Cardiac septum (tissue), 1 donor: ENCODE measurements at regions not wholly inside any gene's neighbourhood (a gene's known extent, or its start where the extent isn't known, plus 50 kb on each side); places are given as distances from the start of the nearest gene placed in this dataset.
A peak's percentile ranks its signal among the peaks of the same experiment; 100 is the strongest.

Experiments
- DNase-seq: peaks from one replicate; pipeline ENCODE4 v3.0.0-alpha.2; 2020; ENCODE audit warnings: low spot score
- intact Hi-C: fragments of 100-400 bp; cut with DNase I; formaldehyde crosslinking; loops from one replicate; pipeline ENCODE4 v1.14.0; 2022
- microRNA-seq: library from miRNA; unstranded; fragments of <30 nt; microRNA quantifications from one replicate; pipeline ENCODE4 v1.2.0, GENCODE V29; 2020
- donor health status: DM: no; HTN: no; CAD: no.

DNA sequence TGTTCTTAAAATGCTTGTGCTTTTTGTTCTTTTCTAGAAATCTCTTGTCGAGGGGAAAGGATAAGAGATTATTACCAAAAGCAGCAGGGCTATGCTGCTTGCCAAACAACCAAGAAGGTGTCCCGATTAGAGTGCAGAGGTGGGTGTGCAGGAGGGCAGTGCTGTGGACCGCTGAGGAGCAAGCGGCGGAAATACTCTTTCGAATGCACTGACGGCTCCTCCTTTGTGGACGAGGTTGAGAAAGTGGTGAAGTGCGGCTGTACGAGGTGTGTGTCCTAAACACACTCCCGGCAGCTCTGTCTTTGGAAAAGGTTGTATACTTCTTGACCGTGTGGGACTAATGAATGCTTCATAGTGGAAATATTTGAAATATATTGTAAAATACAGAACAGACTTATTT lies 81.5 kb upstream of the PACRGL start:
- no peak for DNase-seq
- intact Hi-C loops = no loop called here

- intact Hi-C loops = no loop called here
- DNase-seq = no peak
Observed at GRCh38 chr4:20621476-20621875, 78.8 kb upstream of the PACRGL start.

GRCh38 chr4:20622701-20623100 lies 77.6 kb upstream of the PACRGL start:
- intact Hi-C loops = no loop called here
- DNase-seq = no peak

- no peak for DNase-seq
- intact Hi-C loops = no loop called here
Observed at GRCh38 chr4:20623939-20624338, 76.3 kb upstream of the PACRGL start.

DNA sequence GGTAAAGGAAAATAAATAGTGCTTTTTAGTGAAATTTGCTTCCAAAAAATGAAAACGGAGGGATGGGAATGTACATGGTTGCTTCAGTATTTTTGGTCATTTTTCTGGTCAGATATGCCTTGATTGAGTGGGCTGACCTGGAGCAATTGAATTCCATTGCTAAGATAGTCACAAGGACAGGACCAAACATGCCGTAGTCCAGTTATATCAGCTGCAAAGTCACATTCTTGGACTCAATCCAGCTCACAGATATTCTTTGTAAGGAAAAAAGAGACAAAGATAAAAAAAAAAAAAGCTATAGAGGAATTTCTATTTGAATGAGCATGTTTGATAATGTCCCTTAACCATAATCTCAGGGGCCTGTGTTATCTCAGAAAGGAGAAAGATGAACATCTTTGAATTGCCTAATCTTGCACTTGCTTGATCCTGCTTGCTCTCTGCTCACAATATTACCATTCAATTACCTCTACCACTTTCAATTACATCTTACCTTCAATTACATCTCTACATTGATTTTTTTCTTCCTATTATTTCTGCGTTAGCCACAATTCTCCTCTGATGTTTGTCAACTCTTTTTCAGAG lies 75.4 kb upstream of the PACRGL start:
- no peak for DNase-seq

DNA sequence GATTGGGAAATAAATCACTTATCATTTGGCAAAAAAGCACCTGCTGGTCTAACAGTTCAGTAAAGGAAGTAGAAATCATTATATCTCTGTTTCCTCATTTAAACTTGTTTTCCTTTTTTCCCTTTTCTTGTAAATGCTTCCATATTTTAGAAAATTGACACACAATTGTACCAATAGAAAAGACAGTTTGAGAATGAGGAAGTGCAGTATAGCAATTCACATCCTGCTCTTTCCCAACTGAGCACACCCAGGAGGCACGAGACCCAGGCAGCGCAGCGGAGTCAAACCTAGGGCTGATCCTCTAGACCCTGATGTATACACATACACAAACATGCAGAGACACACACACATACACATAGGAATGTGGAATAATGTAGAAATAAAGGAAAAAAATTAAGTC lies 74.8 kb upstream of the PACRGL start:
- intact Hi-C loops = no loop called here
- DNase-seq = no peak

More for the DNA sequence above, 75.4 kb upstream of the PACRGL start:
- intact Hi-C loops = no loop called here

DNA sequence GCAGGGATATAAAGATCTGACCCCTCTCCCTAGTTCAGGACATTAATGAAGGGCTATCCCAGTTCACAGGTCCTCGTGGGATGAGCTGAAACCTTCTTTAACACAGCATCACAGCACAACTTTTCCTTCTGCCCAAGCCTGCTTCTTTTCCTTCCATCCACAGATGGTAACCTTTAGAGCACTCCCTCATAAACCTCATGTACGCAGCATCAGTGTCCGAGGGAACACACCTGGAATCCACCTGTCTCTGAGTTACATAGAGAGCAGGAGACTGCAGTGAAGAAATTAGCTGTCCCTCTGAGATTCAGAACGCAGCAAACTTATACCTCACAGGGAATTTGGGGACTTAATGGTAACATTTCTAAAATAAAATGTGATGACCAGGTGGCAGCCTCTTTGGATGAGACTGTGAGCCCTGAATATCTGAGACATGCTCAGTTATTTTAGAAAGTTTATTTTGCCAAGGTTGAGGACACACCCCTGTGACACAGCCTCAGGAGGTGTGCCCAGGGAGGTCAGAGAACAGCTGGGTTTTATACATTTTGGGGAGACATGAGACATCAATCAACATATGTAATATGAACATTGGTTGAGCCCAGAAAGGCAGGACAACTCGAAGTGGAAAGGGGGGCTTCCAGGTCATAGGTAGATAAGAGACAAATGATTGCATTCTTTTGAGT lies 73.8 kb upstream of the PACRGL start:
- no peak for DNase-seq
- intact Hi-C loops = no loop called here

DNA sequence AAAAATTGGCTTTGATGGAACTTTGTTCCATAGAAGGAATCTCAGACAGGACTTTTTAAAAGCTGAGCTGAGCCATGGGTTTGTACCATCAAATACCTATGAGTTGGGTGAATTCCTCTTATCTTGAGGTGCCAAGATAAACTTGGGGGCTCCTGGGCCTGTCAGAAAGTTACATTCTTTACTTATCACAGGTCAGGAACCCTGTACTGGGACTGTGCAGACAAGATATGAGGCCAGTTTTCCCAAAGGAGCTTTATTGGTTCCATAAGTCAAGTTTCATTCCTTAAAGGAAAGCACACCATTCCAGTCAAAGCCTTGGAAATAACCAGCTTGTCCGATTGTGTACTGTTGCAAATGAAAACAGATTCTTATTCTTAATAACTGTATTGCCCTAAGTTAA lies 72.4 kb upstream of the PACRGL start:
- intact Hi-C loops = no loop called here
- no peak for DNase-seq

DNA sequence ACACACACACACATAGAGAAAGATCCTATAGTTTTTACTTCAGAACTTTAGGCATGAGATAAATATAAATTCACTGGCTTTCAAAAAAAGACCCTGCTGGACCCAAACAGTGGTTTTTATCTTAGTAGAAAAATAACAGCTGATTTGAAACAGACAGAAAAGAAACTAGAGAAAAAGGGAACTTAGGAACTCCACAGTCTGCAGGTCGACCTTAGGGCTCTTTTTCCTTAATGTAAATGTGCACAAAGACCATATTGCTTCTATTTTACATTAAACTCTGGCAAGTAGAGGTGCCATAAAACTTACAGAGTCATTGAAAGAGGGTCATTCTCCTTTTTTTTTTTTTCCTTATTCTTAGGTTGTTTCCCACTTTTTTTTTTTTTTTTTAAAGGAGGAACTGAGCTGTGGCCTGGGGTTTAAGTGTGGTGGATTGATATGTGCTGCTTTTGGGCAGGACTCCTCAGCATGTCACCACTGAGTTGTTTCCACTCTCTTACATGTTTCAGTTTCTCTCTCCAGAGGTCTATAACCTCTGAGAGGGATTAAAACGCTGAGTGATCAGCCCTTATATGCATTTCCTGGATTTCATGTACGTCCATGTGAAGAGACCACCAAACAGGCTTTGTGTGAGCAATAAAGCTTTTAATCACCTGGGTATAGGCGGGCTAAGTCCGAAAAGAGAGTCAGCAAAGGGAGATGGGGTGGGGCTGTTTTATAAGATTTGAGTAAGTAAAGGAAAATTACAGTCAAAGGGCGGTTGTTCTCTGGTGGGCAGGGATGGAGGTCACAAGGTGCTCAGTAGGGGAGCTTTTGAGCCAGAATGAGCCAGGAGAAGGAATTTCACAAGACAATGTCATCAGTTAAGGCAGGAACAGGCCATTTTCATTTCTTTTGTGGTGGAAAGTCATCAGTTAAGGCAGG lies 70.8 kb upstream of the PACRGL start:
- intact Hi-C loops = no loop called here
- DNase-seq = no peak

- DNase-seq = no peak
- intact Hi-C loops = no loop called here
Observed at GRCh38 chr4:20638825-20639224, 61.4 kb upstream of the PACRGL start.

GRCh38 chr4:20639346-20639745 lies 60.9 kb upstream of the PACRGL start:
- intact Hi-C loops = no loop called here
- no peak for DNase-seq

DNA sequence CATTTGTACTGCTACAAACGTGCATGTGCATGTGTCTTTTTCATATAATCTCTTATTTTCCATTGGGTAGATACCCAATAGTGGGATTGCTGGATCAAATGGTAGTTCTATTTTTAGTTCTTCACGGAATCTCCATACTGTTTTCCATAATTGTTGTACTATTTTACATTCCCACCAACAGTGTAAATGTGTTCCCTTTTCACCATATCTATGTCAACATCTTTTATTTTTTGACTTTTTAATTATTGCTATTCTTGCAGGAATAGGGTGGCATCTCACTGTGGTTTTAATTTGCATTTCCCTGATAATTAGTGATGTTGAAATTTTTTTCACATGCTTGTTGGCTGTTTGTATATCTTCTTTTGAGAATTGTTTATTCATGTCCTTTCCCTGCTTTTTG lies 59.3 kb upstream of the PACRGL start:
- no peak for DNase-seq
- intact Hi-C loops = no loop called here

DNA sequence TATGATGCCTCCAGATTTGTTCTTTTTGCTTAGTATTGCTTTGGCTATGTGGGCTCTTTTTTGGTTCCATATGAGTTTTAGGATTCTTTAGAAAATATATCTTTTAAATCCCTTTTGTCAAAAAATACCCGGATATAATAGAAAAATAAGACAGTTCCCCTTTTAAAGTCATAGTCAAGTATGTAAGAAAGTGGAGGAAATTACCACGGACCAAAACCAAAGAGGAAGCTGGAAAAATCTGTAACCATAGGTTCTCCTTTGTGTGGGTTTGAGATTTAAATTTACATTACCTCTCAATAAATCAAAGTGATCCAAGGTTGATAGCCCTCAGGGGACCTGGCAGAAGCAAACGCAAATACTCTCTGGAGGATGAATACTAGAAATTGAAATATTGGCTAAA lies 58.3 kb upstream of the PACRGL start:
- no peak for DNase-seq
- intact Hi-C loops = no loop called here

DNA sequence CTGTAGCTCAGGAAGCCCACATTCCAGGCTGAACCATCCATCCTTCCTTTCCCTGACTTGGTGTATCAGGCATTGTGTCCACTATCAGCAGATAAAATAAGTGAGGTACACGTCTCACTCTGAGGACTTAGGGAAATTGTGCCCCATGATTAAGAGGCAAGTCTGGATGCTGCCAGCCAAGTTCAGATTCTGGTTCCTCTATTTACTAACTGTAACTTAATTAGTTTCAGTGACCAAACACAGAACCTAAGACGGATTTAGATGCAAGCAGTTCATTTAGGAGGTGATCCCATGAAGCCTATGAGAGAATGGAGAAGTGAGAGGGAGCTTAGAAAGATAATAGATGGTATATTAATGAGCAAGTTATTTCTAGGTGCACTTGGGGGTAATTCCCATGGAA lies 56.6 kb upstream of the PACRGL start:
- DNase-seq = no peak
- intact Hi-C loops = no loop called here

GRCh38 chr4:20645236-20645635 lies 55.0 kb upstream of the PACRGL start:
- no peak for DNase-seq
- intact Hi-C loops = no loop called here

GRCh38 chr4:20646287-20646686 lies 54.0 kb upstream of the PACRGL start:
- DNase-seq = no peak
- intact Hi-C loops = no loop called here

Small RNA genes in the stretch of these regions (microRNA-seq; reads per million reads assigned to microRNA genes)
- gene MIR218-1 = 27.6 reads per million, percentile 41 among the genes with 10 or more reads in this experiment
